Transverse colon (tissue), 4 donors: ENCODE measurements at regions not wholly inside any gene's neighbourhood (a gene's known extent, or its start where the extent isn't known, plus 50 kb on each side); places are given as distances from the start of the nearest gene placed in this dataset.

Experiments used
- DNase-seq: peaks from one replicate; pipeline ENCODE4 v3.0.0-alpha.2; 2019
- H3K27ac ChIP-seq, 4 donors: fragments of 200-600 bp; sonication (generic); 2 replicates each; pipeline ENCODE4 v1.5.1; 2016 to 2018; ENCODE audit warnings: inconsistent platforms in 4 of 4
- H3K27me3 ChIP-seq: fragments of 200-600 bp; sonication (generic); 2 replicates; pipeline ENCODE4 v1.5.1; 2017; ENCODE audit warnings: inconsistent platforms
- H3K36me3 ChIP-seq, 4 donors: fragments of 200-600 bp; sonication (generic); 2 replicates each; pipeline ENCODE4 v1.5.1; 2017 to 2019; ENCODE audit warnings: inconsistent platforms in 4 of 4
- H3K4me1 ChIP-seq, 4 donors: fragments of 200-600 bp; sonication (generic); 2 replicates each; pipeline ENCODE4 v1.5.1; 2017 to 2020; ENCODE audit warnings: inconsistent platforms in 4 of 4
- H3K4me3 ChIP-seq, 4 donors: fragments of 200-600 bp; sonication (generic); 1 replicate in 1 of 4; 2 replicates in 3 of 4; pipeline versions ENCODE4 v1.5.1 to v1.6.1; 2017 to 2019; ENCODE audit warnings: inconsistent platforms in 4 of 4
- H3K9me3 ChIP-seq, 2 donors: fragments of 200-600 bp; sonication (generic); 2 replicates each; pipeline ENCODE4 v1.5.1; 2017 to 2019; ENCODE audit warnings: inconsistent platforms in 2 of 2
- EP300 ChIP-seq: sonication (generic); formaldehyde crosslinking; IDR thresholded peaks from one replicate; pipeline ENCODE4 v1.6.1; 2017; ENCODE audit warnings: antibody characterized with exemption, low read depth
- POLR2A ChIP-seq: fragments of 450-650 bp; IDR thresholded peaks from one replicate; pipeline ENCODE4 v1.6.1; 2016; ENCODE audit warnings: antibody characterized with exemption, mild to moderate bottlenecking, moderate library complexity
- POLR2AphosphoS5 ChIP-seq, 3 donors: sonication (generic); formaldehyde crosslinking; IDR thresholded peaks; one replicate each; pipeline ENCODE4 v1.6.1; 2016; ENCODE audit warnings: antibody characterized with exemption in 3 of 3
- WGBS, 2 donors: methylation state at CpG; one replicate each; pipeline ENCODE4 v1.1.5; 2018; ENCODE audit warnings: low coverage in 1 of 2; 5-methylcytosine and 5-hydroxymethylcytosine counted together
- in situ Hi-C, 4 donors: fragments of 200-750 bp; cut with MboI; loops; one replicate each; pipeline versions ENCODE4 v1.15.0 to v1.15.1; 2017; ENCODE audit warnings: low sequenced_read_pairs in 3 of 4, low pct_ligation_motif_present in 1 of 4, low pct_unique_long_range_greater_than_20kb in 1 of 4
- intact Hi-C: fragments of 100-400 bp; cut with DNase I; formaldehyde crosslinking; loops from one replicate; pipeline ENCODE4 v1.15.1; 2023; ENCODE audit warnings: low total_unique reads
- TF ChIP-seq, protein P1 (sequence below), 5 experiments: fragments of 200-600 bp in 3 of 5; fragments of 450-650 bp in 2 of 5; sonication (generic) in 3 of 5; IDR thresholded peaks; 1 replicate in 2 of 5; 2 replicates in 3 of 5; pipeline ENCODE4 v1.5.1; 2016 to 2017; ENCODE audit warnings: antibody characterized with exemption in 5 of 5, inconsistent platforms in 3 of 5, mild to moderate bottlenecking in 2 of 5, moderate library complexity in 1 of 5

DNA sequence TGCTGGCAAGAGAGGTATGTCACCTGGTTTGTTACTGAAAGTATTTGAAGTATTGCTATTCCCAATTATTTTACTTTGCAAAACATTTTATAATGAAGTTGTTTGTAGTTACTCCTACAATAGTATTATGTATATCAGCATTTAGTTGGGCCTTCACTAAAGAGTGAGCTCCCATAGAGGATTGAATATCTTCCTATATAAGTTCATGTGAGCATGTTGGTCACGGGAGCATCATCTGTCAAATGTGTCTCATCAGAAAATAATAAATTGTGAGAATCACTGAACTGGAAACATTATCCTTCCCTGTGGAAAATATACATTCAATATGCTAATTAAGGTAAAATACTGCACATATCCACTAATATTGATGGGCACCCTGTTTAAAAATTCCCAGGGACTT is 360.1 kb upstream of the ADGRL3 start:
- TF ChIP-seq, protein P1, sequence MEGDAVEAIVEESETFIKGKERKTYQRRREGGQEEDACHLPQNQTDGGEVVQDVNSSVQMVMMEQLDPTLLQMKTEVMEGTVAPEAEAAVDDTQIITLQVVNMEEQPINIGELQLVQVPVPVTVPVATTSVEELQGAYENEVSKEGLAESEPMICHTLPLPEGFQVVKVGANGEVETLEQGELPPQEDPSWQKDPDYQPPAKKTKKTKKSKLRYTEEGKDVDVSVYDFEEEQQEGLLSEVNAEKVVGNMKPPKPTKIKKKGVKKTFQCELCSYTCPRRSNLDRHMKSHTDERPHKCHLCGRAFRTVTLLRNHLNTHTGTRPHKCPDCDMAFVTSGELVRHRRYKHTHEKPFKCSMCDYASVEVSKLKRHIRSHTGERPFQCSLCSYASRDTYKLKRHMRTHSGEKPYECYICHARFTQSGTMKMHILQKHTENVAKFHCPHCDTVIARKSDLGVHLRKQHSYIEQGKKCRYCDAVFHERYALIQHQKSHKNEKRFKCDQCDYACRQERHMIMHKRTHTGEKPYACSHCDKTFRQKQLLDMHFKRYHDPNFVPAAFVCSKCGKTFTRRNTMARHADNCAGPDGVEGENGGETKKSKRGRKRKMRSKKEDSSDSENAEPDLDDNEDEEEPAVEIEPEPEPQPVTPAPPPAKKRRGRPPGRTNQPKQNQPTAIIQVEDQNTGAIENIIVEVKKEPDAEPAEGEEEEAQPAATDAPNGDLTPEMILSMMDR (IDR thresholded peaks at IDR 0.05): no peak
- TF ChIP-seq POLR2AphosphoS5 (IDR thresholded peaks at IDR 0.05) (no peak), POLR2A (no peak), EP300 (no peak)
- DNase-seq: no peak
- Histone ChIP-seq H3K9me3 (no peaks in the 10 kb centered on the region), H3K27me3 (no peaks in the 10 kb centered on the region), H3K36me3 (no peaks in the 10 kb centered on the region), H3K4me3 (no peak overlapping the region), H3K4me1 (no peaks in the 10 kb centered on the region), H3K27ac (no peak overlapping the region)
- 82 to 86% methylated on average over 1 of the region's 1 CpG for WGBS, 2 donors
- in situ Hi-C loops: no loop called here
- intact Hi-C loops: no loop called here

DNA sequence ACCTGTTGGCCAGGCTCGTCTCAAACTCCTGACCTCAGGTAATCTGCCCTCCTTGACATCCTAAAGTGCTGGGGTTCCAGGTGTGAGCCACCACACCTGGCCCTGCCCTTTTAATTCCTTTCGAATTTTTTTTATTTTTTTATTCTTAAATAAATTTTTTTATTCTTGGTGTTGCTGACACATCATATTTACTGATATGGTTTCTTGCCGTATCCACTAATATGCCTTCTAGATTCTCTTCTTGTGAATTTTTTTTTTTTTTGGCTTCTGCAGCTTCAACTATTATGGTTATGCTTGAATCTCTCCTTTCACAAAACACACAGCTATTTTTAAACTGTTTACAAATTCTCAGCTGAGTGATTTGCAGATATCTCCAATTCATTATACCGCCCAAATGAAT is 353.4 kb upstream of the ADGRL3 start:
- H3K27ac ChIP-seq: no peak overlapping the region
- TF ChIP-seq POLR2AphosphoS5 (IDR thresholded peaks at IDR 0.05) (no peak), POLR2A (no peak), EP300 (no peak)
- TF ChIP-seq, protein P1 (IDR thresholded peaks at IDR 0.05): no peak
- intact Hi-C loops: no loop called here
- H3K4me3 ChIP-seq: no peak overlapping the region
- DNase-seq: no peak
- in situ Hi-C loops: no loop called here
- WGBS, 2 donors: 72 to 88% methylated on average over 4 of the region's 4 CpGs
- H3K27me3 ChIP-seq: no peaks in the 10 kb centered on the region
- H3K4me1 ChIP-seq: no peaks in the 10 kb centered on the region
- H3K9me3 ChIP-seq: no peaks in the 10 kb centered on the region
- H3K36me3 ChIP-seq: no peaks in the 10 kb centered on the region

DNA sequence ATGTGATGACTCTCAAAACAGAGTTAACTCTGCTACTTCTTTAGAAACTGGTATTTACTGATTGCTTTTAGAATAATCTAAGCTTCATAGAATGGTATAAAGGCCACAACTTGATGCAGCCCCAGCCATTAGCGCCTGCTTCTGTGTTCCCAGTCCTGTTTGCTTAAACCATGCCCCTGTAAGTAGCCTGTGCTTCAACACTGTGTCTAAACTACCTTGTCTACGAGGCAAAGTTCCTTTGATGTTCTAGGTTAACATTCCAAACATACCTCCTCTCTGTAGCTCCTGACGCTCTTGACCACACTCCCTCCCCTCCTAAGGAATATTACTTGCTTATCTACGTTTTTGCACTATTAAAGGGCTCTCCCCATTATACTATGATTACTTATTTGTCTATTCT is 352.5 kb upstream of the ADGRL3 start:
- Histone ChIP-seq H3K9me3 (no peaks in the 10 kb centered on the region), H3K27ac (no peak overlapping the region), H3K4me3 (no peak overlapping the region), H3K4me1 (no peaks in the 10 kb centered on the region), H3K36me3 (no peaks in the 10 kb centered on the region), H3K27me3 (no peaks in the 10 kb centered on the region)
- intact Hi-C loops (no loop called here), in situ Hi-C loops (no loop called here)
- no peak for DNase-seq
- 50 to 51% methylated on average over 3 to 4 of the region's 4 CpGs for WGBS, 2 donors
- TF ChIP-seq POLR2AphosphoS5 (IDR thresholded peaks at IDR 0.05) (no peak), POLR2A (no peak), EP300 (no peak)
- TF ChIP-seq, protein P1 (IDR thresholded peaks at IDR 0.05): no peak

DNA sequence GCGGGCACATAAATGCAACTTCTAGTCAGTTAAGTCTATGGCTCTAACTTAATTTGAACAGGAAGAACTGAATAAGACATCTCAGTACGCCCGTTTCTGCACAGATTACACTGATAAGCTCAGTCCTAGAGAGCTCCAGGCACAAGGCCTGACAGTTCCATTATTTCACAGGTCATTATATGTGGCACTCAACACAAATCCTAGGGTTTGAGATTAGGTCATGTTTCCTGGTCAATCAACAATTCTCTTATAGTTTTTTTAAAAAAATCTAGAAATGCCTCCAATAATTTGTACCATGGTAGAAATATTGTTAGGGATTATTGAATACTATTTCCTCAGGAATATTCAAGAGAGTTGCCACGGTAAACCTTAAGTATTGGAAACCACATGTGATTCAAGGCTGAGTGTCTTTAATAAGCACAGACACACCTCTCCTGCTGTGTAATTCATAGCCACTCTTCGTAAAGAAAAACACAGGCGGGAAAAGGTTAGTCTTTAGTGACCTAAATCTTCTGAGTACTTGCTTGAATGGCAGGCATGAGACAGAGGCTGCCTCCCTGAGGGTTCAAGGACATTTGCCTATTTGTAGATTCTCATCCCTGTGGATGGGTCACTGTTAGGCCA is 342.9 kb upstream of the ADGRL3 start:
- WGBS, 2 donors: 63 to 64% methylated on average over 6 of the region's 6 CpGs
- Histone ChIP-seq H3K27me3 (no peaks in the 10 kb centered on the region), H3K36me3 (no peaks in the 10 kb centered on the region), H3K9me3 (no peaks in the 10 kb centered on the region), H3K4me1 (no peaks in the 10 kb centered on the region), H3K27ac (no peak overlapping the region), H3K4me3 (no peak overlapping the region)
- in situ Hi-C loops: no loop called here
- no peak for TF ChIP-seq POLR2A
- no peak for TF ChIP-seq POLR2AphosphoS5 (IDR thresholded peaks at IDR 0.05)
- TF ChIP-seq EP300: no peak
- TF ChIP-seq, protein P1 (IDR thresholded peaks at IDR 0.05): no peak
- DNase-seq: no peak
- intact Hi-C loops: no loop called here
